ENCODE measurements at regions not wholly inside any gene's neighbourhood (a gene's known extent, or its start where the extent isn't known, plus 50 kb on each side); places are given as distances from the start of the nearest gene placed in this dataset.

DNA sequence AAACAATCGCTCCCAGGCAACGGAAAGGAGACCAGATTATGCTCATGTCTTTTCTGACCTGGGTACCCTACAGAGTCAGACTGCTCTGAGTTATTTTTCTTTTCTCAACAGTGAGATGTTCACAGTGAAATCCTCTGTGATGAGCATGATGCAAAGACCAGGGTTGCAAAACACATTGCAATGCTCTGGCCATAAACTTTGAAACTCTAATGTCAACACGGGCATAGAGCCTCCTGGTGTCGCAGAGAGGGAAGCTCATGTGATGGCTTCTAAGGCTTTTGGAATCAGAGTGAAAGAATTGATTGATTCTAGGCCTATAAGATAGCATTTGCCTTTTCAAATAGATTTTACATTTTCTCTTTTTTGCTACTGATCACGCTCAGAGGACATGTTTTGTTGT, 193.4 kb downstream of the RASSF9 start:
- no peaks in the 10 kb centered on the region for H3K4me1 ChIP-seq (ENCODE audit: low read depth, poor library complexity, severe bottlenecking)
- no peaks in the 10 kb centered on the region for H3K36me3 ChIP-seq (ENCODE audit: insufficient read depth)
- no peak overlapping the region for H3K4me2 ChIP-seq
- TF ChIP-seq, protein P1, sequence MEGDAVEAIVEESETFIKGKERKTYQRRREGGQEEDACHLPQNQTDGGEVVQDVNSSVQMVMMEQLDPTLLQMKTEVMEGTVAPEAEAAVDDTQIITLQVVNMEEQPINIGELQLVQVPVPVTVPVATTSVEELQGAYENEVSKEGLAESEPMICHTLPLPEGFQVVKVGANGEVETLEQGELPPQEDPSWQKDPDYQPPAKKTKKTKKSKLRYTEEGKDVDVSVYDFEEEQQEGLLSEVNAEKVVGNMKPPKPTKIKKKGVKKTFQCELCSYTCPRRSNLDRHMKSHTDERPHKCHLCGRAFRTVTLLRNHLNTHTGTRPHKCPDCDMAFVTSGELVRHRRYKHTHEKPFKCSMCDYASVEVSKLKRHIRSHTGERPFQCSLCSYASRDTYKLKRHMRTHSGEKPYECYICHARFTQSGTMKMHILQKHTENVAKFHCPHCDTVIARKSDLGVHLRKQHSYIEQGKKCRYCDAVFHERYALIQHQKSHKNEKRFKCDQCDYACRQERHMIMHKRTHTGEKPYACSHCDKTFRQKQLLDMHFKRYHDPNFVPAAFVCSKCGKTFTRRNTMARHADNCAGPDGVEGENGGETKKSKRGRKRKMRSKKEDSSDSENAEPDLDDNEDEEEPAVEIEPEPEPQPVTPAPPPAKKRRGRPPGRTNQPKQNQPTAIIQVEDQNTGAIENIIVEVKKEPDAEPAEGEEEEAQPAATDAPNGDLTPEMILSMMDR (conservative IDR thresholded peaks at IDR 0.05; ENCODE audit: low read depth, low read length), result no peak
- no peak overlapping the region for H2AFZ ChIP-seq (ENCODE audit: low read depth)
- H4K20me1 ChIP-seq (ENCODE audit: insufficient read depth), result no peaks in the 10 kb centered on the region
- H3K27ac ChIP-seq, result no peak overlapping the region
- H3K4me3 ChIP-seq (IDR thresholded peaks at IDR 0.05; ENCODE audit: insufficient read depth, low read depth, low read length), result no peak overlapping the region
- no peaks in the 10 kb centered on the region for H3K27me3 ChIP-seq (ENCODE audit: insufficient read depth, low read depth)
- H3K79me2 ChIP-seq (ENCODE audit: insufficient read depth, low read depth), result no peaks in the 10 kb centered on the region
- no peak overlapping the region for H3K9ac ChIP-seq

DNA sequence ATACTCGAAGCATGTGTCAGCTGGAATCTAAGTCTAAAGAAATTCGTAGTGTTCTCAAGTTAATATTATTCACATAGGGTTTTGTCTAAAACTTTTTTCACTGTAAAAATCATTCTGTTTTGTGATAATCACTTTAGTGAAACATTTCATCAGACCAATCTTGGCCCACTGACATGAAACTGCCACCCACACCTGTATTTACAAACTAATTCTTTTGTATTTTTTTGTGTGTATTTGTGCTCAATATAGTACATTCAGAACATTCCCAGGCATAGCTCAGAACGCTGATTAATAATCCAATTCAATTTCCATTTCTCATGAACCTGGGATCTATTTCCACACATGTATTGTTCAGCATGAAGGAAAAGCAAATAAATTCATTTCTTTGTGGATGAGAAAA, 191.7 kb downstream of the RASSF9 start:
- H2AFZ ChIP-seq (ENCODE audit: low read depth), result no peak overlapping the region
- TF ChIP-seq, protein P1 (conservative IDR thresholded peaks at IDR 0.05; ENCODE audit: low read depth, low read length), result no peak
- H4K20me1 ChIP-seq (ENCODE audit: insufficient read depth), result no peaks in the 10 kb centered on the region

DNA sequence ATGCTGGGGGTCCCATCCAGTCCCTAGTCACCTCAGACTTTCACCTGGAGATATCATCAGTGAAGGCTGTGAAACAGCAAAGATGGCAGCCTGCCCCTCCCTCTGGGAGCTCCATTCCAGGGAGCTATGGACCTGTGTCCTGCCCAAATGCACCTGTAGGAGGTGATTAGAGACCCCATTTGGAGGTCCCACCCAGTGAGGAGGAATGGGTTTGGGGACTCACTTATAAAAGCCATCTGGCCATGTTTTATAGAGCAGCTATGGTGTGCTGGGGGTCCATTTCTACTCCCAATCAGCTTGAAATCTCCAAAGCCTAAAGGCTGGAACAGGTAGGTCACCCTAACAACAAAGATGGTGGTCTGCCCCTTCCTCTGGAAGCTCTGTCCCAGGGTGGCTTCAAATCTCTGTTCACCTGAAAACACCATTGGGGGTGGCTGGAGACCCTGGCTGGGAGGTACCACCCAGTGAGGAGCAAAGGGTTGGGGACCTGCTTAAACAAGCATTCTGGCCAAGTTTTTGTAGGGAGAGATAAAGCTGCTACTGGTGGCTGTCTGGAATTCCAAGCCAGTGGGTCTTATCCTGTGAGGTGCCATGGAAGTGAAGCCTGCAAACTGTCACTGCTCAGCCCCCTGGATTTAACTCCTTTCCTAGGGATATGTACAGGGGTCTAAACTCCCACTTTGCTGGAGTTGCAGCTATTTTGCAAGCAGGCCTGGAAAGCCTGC, 182.3 kb downstream of the RASSF9 start:
- Histone ChIP-seq H3K79me2 (ENCODE audit: insufficient read depth, low read depth) (no peaks in the 10 kb centered on the region), H3K9ac (no peak overlapping the region), H3K4me3 (IDR thresholded peaks at IDR 0.05; ENCODE audit: insufficient read depth, low read depth, low read length) (no peak overlapping the region), H3K36me3 (ENCODE audit: insufficient read depth) (no peaks in the 10 kb centered on the region), H3K4me1 (ENCODE audit: low read depth, poor library complexity, severe bottlenecking) (no peaks in the 10 kb centered on the region), H3K27ac (no peak overlapping the region), H2AFZ (ENCODE audit: low read depth) (no peak overlapping the region), H4K20me1 (ENCODE audit: insufficient read depth) (no peaks in the 10 kb centered on the region), H3K4me2 (no peak overlapping the region), H3K27me3 (ENCODE audit: insufficient read depth, low read depth) (no peaks in the 10 kb centered on the region)
- TF ChIP-seq, protein P1 (conservative IDR thresholded peaks at IDR 0.05; ENCODE audit: low read depth, low read length), result no peak

More for the DNA sequence above, 191.7 kb downstream of the RASSF9 start:
- no peaks in the 10 kb centered on the region for H3K79me2 ChIP-seq (ENCODE audit: insufficient read depth, low read depth)
- H3K4me2 ChIP-seq, result no peak overlapping the region
- no peaks in the 10 kb centered on the region for H3K36me3 ChIP-seq (ENCODE audit: insufficient read depth)
- H3K9ac ChIP-seq, result no peak overlapping the region
- H3K27ac ChIP-seq, result no peak overlapping the region
- no peak overlapping the region for H3K4me3 ChIP-seq (IDR thresholded peaks at IDR 0.05; ENCODE audit: insufficient read depth, low read depth, low read length)
- no peaks in the 10 kb centered on the region for H3K4me1 ChIP-seq (ENCODE audit: low read depth, poor library complexity, severe bottlenecking)
- H3K27me3 ChIP-seq (ENCODE audit: insufficient read depth, low read depth), result no peaks in the 10 kb centered on the region

DNA sequence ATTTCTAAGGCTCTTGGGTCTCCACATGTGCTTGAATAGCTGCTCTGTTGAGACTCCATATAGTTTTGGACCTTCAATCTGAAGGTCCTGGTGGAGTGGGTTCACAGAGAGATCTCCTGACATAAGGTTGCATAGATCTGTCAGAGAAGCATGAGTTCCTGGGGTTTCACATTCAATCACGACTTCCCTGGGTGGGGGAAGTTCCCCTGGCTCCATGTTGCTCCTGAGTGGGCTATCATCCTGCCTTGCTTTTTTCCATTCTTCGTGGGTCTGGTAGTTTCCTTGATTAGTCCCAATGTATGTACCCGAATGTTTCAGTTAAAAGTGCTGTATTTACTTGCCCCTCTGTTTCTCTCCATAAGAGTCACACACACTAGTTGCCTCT, 181.8 kb downstream of the RASSF9 start:
- no peak overlapping the region for H2AFZ ChIP-seq (ENCODE audit: low read depth)
- no peak overlapping the region for H3K4me3 ChIP-seq (IDR thresholded peaks at IDR 0.05; ENCODE audit: insufficient read depth, low read depth, low read length)
- H3K4me1 ChIP-seq (ENCODE audit: low read depth, poor library complexity, severe bottlenecking), result no peaks in the 10 kb centered on the region
- H3K4me2 ChIP-seq, result no peak overlapping the region
- TF ChIP-seq, protein P1 (conservative IDR thresholded peaks at IDR 0.05; ENCODE audit: low read depth, low read length), result no peak
- H4K20me1 ChIP-seq (ENCODE audit: insufficient read depth), result no peaks in the 10 kb centered on the region
- H3K9ac ChIP-seq, result no peak overlapping the region
- H3K36me3 ChIP-seq (ENCODE audit: insufficient read depth), result no peaks in the 10 kb centered on the region
- H3K79me2 ChIP-seq (ENCODE audit: insufficient read depth, low read depth), result no peaks in the 10 kb centered on the region
- no peaks in the 10 kb centered on the region for H3K27me3 ChIP-seq (ENCODE audit: insufficient read depth, low read depth)
- no peak overlapping the region for H3K27ac ChIP-seq

Data from KMS-11 (cell line).